Thymus (tissue), 11 donors: ENCODE measurements at regions not wholly inside any gene's neighbourhood (a gene's known extent, or its start where the extent isn't known, plus 50 kb on each side); places are given as distances from the start of the nearest gene placed in this dataset.

Experiments
- DNase-seq, 9 donors: peaks; one replicate each; pipeline ENCODE4 v3.0.0-alpha.2; 2013; ENCODE audit warnings: low spot score in 9 of 9, low read depth in 6 of 9, missing footprints in 1 of 9
- H3K27ac ChIP-seq, 2 donors: one replicate each; pipeline ENCODE4 v1.5.1; 2013; ENCODE audit warnings: control low read depth in 1 of 2, low read depth in 1 of 2, low read length in 1 of 2, mild to moderate bottlenecking in 1 of 2, moderate library complexity in 1 of 2
- H3K27me3 ChIP-seq, 2 donors: one replicate each; pipeline ENCODE4 v1.5.1; 2013; ENCODE audit warnings: low read length in 1 of 2; ENCODE audit not compliant: control insufficient read depth in 2 of 2, insufficient read depth in 1 of 2
- H3K36me3 ChIP-seq, 2 donors: one replicate each; pipeline ENCODE4 v1.5.1; 2013; ENCODE audit warnings: low read length in 1 of 2, mild to moderate bottlenecking in 1 of 2, moderate library complexity in 1 of 2; ENCODE audit not compliant: control insufficient read depth in 2 of 2, insufficient read depth in 2 of 2
- H3K4me1 ChIP-seq, 2 donors: one replicate each; pipeline ENCODE4 v1.5.1; 2013; ENCODE audit warnings: low read length in 2 of 2; ENCODE audit not compliant: control insufficient read depth in 2 of 2, insufficient read depth in 2 of 2
- H3K4me3 ChIP-seq, 2 donors: one replicate each; pipeline ENCODE4 v1.5.1; 2013; ENCODE audit warnings: low read length in 2 of 2, control low read depth in 1 of 2, mild to moderate bottlenecking in 1 of 2
- H3K9me3 ChIP-seq, 2 donors: one replicate each; pipeline ENCODE4 v1.5.1; 2013; ENCODE audit warnings: low read length in 1 of 2, mild to moderate bottlenecking in 1 of 2; ENCODE audit not compliant: control insufficient read depth in 2 of 2, insufficient read depth in 1 of 2
- WGBS: extraction: QIAGEN DNeasy Blood & Tissue Kit; methylation state at CpG from one replicate; pipeline ENCODE4 v1.1.7; 2013; 5-methylcytosine and 5-hydroxymethylcytosine counted together
- donor health status: healthy.

DNA sequence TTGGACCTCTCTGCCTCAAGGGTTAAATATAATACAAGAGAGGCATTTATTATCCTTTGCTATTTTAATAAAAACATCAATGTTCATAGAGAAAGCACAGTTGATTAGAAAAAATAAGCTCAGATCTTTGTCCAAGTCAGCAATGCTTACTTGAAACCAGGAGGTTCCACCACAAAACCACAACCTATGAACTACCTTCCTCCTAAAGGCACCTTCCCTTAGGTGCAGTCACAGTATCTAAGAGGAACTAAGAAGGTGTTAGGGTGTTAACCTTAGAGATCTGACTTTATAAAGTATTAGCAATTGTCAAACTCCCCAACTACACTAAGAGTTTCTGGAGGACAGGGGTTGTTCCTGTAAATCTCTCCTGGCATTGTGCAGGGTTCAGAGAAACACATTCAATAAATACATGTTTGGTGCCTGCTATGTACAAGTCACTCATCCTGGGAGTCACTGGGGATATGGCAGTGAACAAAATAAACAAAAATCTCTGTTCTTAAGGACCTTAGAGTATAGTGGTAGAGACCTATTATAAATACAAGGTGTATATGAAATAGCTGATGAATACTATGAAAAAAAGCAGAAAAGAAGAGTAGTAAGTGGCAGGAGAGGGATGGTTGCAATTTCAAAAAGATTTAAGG is 208.6 kb downstream of the NFKBIZ start:
- Histone ChIP-seq H3K4me3 (no peak overlapping the region), H3K27me3 (no peaks in the 10 kb centered on the region), H3K36me3 (no peaks in the 10 kb centered on the region), H3K4me1 (peaks cover 0 to 8% of the 10 kb centered on the region in 2 donors), H3K9me3 (no peaks in the 10 kb centered on the region), H3K27ac (no peak overlapping the region)
- DNase-seq = peak in 3 of 9 donors; percentile 30 to 70 (median 44)

- Histone ChIP-seq H3K27ac (no peak overlapping the region), H3K36me3 (no peaks in the 10 kb centered on the region), H3K4me1 (peaks cover 0 to 8% of the 10 kb centered on the region in 2 donors), H3K27me3 (no peaks in the 10 kb centered on the region), H3K9me3 (no peaks in the 10 kb centered on the region), H3K4me3 (no peak overlapping the region)
- WGBS = 90% methylated on average over 8 of the region's 8 CpGs
- peak in 1 of 9 donors; percentile 22 for DNase-seq
Measured at GRCh38 chr3:102059145-102059943, 210.0 kb downstream of the NFKBIZ start.

DNA sequence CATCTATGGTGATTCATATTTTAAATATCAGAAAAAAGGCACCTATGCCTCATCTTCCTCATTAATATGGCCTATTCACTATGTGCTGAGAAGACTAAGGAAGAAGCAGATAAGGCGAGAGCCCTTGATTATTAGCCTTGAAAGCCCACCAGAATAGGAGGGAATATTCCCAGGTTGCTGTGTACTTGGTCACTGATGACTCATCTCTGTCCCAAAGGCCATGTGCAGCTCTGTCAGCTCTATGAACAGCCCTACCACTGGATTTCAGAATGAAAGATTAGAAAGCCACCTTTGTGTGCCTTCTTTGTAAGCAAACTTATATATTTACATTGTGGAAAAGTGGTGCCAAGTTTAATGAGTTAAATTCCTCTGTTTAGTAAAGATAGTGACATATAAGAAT is 211.5 kb downstream of the NFKBIZ start:
- Histone ChIP-seq H3K36me3 (no peaks in the 10 kb centered on the region), H3K9me3 (no peaks in the 10 kb centered on the region), H3K27ac (no peak overlapping the region), H3K4me1 (peaks cover 0 to 8% of the 10 kb centered on the region in 2 donors), H3K4me3 (no peak overlapping the region), H3K27me3 (no peaks in the 10 kb centered on the region)
- no peak for DNase-seq
- 92% methylated on average over 1 of the region's 1 CpG for WGBS

DNA sequence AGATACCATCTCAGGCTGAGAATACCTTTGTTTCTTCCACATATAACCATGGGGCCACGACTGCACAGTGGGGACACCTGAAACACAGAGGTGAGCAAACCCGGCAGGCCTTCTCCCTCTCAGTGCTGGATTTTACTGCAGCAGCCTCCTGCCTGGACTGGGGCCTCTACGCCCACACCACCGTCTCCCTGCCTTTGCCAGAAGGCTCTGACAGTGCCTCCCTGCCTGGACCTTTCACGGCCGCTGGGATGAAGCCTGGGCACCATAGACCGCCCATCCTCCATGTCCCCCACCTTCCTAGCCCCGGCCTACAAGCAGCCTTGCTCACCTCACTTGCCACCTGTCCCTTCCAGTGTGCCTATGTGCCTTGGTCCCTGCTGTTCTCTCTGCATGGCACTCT is 214.3 kb downstream of the NFKBIZ start:
- no peak for DNase-seq
- Histone ChIP-seq H3K4me1 (peaks cover 0 to 4% of the 10 kb centered on the region in 2 donors), H3K9me3 (no peaks in the 10 kb centered on the region), H3K27ac (no peak overlapping the region), H3K4me3 (no peak overlapping the region), H3K36me3 (no peaks in the 10 kb centered on the region), H3K27me3 (no peaks in the 10 kb centered on the region)
- WGBS = 98% methylated on average over 8 of the region's 8 CpGs

- WGBS = 98% methylated on average over 1 of the region's 1 CpG
- H3K4me1 ChIP-seq = no peaks in the 10 kb centered on the region
- no peak overlapping the region for H3K27ac ChIP-seq
- H3K27me3 ChIP-seq = no peaks in the 10 kb centered on the region
- no peaks in the 10 kb centered on the region for H3K36me3 ChIP-seq
- H3K9me3 ChIP-seq = no peaks in the 10 kb centered on the region
- no peak for DNase-seq
- no peak overlapping the region for H3K4me3 ChIP-seq
Measured at GRCh38 chr3:102066470-102066869, 217.2 kb downstream of the NFKBIZ start.

DNA sequence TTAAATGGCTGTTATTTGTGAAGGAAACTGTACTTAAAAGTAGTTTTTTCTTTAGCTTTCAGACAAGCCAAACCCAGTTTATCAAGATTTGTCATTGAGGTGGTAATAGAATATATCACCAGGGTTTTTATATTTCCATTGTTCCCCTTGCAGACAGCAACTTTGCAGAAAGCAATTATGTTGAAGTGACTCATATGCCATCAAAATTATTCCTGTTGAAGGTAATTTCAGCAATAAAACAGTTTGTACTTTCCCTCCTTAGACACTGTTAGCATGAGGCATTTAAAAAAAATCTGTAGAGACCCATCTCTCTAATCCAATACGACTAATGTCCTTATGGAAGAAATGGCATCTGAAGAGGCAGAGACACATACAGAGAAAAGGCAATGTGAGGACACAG is 219.0 kb downstream of the NFKBIZ start:
- no peaks in the 10 kb centered on the region for H3K4me1 ChIP-seq
- H3K27me3 ChIP-seq = no peaks in the 10 kb centered on the region
- H3K27ac ChIP-seq = no peak overlapping the region
- H3K4me3 ChIP-seq = no peak overlapping the region
- H3K9me3 ChIP-seq = no peaks in the 10 kb centered on the region
- H3K36me3 ChIP-seq = no peaks in the 10 kb centered on the region
- WGBS = 94% methylated on average over 1 of the region's 1 CpG
- no peak for DNase-seq

GRCh38 chr3:102068736-102069135 is 219.4 kb downstream of the NFKBIZ start:
- 95% methylated on average over 2 of the region's 2 CpGs for WGBS
- H3K27me3 ChIP-seq = no peaks in the 10 kb centered on the region
- no peaks in the 10 kb centered on the region for H3K36me3 ChIP-seq
- H3K9me3 ChIP-seq = no peaks in the 10 kb centered on the region
- no peak overlapping the region for H3K4me3 ChIP-seq
- no peak overlapping the region for H3K27ac ChIP-seq
- no peak for DNase-seq
- H3K4me1 ChIP-seq = no peaks in the 10 kb centered on the region

DNA sequence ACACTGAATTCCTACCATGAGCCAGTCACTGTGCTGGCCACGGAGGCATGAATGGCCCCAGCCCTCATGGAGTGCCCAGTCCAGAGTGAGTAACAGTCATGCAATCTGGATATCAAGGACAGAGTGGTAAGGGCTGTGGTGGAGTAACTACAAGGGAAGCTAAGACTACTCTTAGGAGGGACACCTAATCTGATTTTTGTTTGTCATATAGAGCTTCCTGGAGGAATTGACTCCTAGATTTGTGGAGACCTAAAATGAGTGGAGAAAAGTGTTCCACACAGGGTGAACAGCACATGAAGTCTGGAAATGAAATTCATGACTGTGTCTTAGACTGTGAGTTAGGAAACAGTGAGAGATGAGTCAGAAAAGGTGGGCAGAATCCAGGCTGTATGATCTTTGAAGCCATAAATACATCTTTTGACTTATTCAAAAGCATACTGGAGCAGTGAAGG is 219.9 kb downstream of the NFKBIZ start:
- H3K27ac ChIP-seq = no peak overlapping the region
- H3K4me3 ChIP-seq = no peak overlapping the region
- 96% methylated on average over 1 of the region's 1 CpG for WGBS
- H3K36me3 ChIP-seq = no peaks in the 10 kb centered on the region
- no peaks in the 10 kb centered on the region for H3K9me3 ChIP-seq
- H3K4me1 ChIP-seq = no peaks in the 10 kb centered on the region
- no peaks in the 10 kb centered on the region for H3K27me3 ChIP-seq
- no peak for DNase-seq

DNA sequence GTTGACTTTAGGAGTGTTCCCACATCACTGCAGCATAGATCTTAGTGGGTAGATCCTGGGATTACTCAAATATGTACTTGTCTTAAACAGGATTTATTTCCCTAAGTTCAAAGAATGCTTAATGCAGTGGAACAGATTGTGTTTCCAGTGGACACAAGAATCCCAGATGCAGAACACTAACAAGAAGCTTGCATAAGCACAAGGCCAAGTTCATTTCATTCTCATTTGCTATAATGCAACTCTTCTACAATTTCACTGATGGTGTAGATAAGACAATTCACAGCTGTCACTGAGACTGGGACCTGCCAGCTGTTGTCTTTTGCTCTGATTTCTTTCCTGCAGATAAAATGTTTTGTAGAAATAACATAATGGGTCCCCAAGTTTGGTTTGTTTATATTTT is 225.6 kb downstream of the NFKBIZ start:
- H3K9me3 ChIP-seq = no peaks in the 10 kb centered on the region
- no peak overlapping the region for H3K4me3 ChIP-seq
- peaks cover 0 to 10% of the 10 kb centered on the region in 2 donors for H3K4me1 ChIP-seq
- no peaks in the 10 kb centered on the region for H3K27me3 ChIP-seq
- DNase-seq = peak in 1 of 9 donors; percentile 16
- H3K36me3 ChIP-seq = no peaks in the 10 kb centered on the region
- H3K27ac ChIP-seq = no peak overlapping the region
